D721Med (cell line): ENCODE measurements at regions not wholly inside any gene's neighbourhood (a gene's known extent, or its start where the extent isn't known, plus 50 kb on each side); places are given as distances from the start of the nearest gene placed in this dataset.
"Not testable (repeated sequence)": the region's sequence is repeated elsewhere in the genome, so short reads cannot be mapped to it uniquely, and the experiment has no call there.

Experiments
- DNase-seq: peaks from one replicate; pipeline ENCODE4 v3.0.0; 2011; ENCODE audit warnings: low spot score; ENCODE audit not compliant: insufficient read length
- FAIRE-seq: peaks from 2 replicates; lab custom pipeline; 2011; peaks lifted over from hg19 to GRCh38; lab: Jason Lieb, UNC
- TF ChIP-seq, protein P1 (sequence below): IDR thresholded peaks from 2 replicates; pipeline ENCODE4 v1.5.1; 2012; ENCODE audit warnings: mild to moderate bottlenecking, control low read depth; ENCODE audit not compliant: insufficient read depth; ENCODE audit errors: missing control alignments

DNA sequence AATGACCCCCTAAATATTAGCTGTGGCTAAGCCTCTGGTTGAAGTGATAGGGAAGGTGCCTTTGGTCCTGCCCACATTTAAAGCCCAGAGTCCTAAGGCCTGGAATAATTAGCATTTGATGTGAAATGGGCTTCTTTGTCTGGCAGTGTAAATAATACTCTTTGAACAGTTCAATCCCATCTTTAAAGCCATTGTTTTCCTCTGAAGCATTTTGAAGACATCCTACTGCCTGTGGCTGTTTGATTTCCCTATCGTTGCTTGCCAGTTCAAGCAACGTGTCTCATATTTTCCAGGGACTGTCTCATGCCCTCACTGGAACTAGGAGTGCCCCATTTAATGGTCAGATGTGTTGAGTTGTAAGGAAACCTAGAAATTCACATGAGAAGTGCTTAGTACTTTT, 89.3 kb upstream of the BTN3A2 start:
- TF ChIP-seq, protein P1, sequence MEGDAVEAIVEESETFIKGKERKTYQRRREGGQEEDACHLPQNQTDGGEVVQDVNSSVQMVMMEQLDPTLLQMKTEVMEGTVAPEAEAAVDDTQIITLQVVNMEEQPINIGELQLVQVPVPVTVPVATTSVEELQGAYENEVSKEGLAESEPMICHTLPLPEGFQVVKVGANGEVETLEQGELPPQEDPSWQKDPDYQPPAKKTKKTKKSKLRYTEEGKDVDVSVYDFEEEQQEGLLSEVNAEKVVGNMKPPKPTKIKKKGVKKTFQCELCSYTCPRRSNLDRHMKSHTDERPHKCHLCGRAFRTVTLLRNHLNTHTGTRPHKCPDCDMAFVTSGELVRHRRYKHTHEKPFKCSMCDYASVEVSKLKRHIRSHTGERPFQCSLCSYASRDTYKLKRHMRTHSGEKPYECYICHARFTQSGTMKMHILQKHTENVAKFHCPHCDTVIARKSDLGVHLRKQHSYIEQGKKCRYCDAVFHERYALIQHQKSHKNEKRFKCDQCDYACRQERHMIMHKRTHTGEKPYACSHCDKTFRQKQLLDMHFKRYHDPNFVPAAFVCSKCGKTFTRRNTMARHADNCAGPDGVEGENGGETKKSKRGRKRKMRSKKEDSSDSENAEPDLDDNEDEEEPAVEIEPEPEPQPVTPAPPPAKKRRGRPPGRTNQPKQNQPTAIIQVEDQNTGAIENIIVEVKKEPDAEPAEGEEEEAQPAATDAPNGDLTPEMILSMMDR, result no peak
- FAIRE-seq (no peak), DNase-seq (no peak)

DNA sequence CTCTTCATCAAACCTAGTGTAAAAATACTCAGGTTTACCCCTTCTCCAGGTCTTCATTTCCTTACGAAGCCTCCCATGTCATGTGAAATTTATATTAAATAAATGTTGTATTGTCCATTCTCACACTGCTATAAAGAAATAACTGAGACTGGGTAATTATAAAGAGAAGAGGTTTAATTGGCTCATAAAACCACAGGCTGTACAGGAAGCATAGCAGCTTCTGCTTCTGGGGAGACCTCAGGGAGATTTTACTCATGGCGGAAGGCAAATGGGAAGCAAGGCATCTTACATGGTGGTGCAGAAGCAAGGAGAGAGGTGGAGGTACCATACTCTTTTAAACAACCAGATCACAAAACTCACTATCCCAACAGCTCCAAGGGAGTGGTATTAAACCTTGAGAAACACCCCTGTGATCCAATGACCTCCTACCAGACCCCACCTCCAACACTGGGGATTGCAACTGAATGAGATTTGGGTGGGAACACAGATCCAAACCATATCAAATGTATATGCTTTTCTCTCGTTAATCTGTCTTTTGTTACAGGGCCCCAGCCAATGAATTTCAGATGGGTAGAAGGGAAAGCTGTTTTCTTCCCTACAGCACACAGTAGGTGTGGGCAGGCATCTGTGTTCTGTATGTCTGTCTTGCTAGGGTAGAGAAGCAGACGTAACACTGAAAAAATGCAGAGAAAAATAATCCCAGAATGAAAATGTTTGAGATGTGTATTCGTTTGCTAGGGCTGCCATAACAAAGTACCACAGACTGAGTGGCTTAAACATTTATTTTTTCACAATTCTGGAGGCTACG, 88.0 kb upstream of the BTN3A2 start:
- no peak for FAIRE-seq
- no peak for DNase-seq
- TF ChIP-seq, protein P1, result no peak

DNA sequence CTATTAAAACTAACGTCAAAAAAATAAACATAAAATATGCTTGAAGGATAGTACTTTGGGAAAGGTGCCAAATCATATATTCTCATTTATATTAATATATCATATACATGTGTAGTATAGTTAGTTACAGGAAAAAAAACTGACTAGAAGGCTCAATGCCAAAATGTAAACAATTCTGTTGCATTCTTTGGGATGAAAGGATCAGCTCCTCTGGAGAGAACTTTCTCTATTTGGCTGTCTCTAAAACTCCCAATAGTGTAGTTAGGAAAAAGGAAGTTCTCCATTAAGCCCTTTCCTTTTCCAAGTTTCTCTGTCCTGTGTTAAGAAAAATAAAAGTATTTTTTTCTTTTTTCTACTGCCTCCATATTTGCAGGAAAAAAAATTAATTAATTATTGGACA, 86.5 kb upstream of the BTN3A2 start:
- TF ChIP-seq, protein P1, result no peak
- FAIRE-seq (no peak), DNase-seq (no peak)

DNA sequence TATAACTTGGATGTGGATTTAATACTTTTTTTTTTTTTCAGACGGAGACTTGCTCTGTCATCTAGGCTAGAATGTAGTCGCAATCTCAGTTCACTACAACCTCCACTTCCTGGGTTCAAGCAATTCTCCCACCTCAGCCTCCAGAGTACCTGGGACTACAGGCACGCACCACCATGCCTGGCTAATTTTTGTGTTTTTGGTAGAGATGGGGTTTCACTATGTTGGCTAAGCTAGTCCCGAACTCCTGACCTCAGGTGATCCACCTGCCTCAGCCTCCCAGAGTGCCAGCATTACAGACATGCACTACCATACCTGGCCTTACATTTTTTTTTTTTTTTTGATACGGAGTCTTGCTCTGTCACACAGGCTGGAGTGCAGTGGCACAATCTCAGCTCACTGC, 85.6 kb upstream of the BTN3A2 start:
- FAIRE-seq, DNase-seq: not testable (repeated sequence)

DNA sequence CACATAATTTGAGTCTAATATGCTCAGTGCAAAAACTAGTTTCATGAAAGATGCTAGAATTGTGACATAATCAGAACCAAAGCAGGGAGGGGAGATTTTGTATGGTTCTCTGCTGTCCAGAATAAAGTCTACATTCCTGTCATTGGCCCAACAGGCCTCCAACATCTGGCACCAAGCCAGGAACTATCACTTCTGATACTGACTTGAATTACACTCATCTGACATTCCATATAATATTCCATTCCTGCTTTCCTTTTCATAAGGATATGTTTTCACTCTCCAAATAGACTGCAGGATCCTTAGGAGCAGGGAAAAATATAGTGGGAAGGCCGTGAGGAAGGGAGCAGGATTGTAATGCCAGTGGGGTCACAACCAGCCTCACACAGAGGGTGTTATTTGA, 84.6 kb upstream of the BTN3A2 start:
- FAIRE-seq, result no peak
- DNase-seq, result no peak
- TF ChIP-seq, protein P1, result no peak

DNA sequence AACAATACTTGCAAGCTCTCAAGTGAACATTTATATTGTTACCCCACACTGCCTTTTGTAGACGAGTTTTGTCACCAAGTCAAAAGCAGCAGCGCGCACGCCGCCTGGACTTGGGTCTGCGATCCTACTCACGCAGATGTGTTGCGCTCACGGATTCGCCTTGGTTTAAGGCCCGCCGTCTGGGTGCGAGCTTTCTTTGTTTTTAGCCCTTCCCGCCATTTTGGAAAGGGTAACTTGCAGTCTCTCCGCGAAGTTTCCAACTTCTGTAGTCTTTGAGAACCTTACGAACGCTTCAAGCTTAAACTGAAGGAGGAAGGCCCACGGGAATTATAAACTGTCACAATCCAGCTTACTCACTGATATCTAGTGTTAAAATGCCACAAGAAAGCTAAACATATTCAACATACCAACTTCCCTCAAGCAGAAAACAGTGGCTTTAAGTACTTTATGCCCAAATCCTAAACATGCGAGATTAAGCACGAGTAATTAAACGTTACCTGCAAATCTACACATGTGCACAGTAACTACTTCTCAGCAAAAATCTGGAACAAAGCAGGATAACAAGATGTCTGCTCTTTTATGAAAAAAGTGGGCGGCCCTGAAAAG, 80.4 kb upstream of the BTN3A2 start:
- TF ChIP-seq, protein P1, result no peak
- DNase-seq (no peak), FAIRE-seq (no peak)

DNA sequence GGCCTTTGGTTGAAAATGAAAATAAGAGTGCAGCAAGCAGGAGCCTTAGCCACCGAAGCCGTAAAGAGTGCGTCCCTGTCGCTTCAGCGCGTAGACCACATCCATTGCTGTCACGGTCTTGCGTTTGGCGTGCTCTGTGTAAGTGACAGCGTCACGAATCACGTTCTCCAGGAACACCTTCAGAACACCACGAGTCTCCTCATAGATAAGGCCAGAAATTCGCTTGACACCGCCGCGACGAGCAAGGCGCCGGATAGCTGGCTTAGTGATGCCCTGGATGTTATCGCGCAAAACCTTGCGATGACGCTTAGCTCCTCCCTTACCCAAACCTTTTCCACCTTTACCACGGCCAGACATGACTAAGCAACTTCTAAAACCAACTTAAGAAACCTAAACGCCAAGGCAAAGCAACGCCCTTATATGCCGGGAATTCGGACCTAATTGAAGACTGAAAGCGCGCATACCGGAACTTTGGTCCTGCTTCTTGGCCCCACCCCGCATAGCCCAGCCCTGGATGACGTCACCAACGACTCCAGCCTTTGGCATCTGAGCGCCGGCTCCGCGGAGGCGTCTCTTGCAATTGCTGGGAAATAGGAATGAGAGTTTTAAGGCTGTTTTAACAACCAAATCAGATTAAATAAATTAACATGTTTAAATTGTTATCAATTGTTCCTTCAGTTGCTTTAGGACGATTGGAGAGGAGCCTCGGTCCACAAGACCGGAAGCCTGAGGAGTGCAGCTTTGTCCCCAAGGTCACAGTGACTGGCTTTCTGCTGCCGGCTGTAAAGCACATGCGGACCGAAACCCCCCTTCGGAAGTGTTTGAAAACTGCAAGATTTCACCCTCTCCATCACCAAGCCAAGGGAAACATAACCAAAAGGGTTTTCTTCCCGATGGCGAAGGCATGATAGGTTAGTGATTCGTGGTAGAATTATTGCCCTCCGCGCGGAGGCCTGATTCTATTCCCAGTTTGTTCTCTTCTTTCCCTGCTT, 79.6 kb upstream of the BTN3A2 start:
- FAIRE-seq (no peak), DNase-seq (peak; percentile 28)
- TF ChIP-seq, protein P1, result no peak
